ENCODE measurements at regions not wholly inside any gene's neighbourhood (a gene's known extent, or its start where the extent isn't known, plus 50 kb on each side); places are given as distances from the start of the nearest gene placed in this dataset.

DNA sequence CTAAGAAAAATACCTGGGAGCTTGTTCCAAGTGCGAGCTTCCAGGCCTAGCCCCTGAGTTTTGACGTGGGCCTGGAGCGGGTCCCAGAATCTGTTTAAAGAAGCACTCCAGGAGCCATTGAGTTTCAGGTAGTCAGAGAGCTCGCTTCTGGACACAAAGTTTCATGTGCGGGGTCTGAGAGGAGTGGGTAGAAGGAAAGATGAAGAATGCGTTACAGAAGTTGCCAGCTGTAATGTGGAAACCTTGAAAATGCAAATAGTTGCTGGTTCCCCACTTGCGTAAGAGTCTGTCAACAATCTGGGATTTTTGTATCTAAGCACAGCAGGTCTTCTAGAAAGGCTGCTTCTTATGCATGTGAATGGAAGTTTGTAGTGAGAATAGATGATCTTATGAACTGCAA, 77.5 kb upstream of the CLCN4 start:
- POLR2A ChIA-PET: interaction anchor here (0.7 to 0.8 kb wide), 2 partner anchors 12 to 18 kb away, joined by 3 to 5 read pairs; no protein-coding TSS in a partner anchor
- H3K4me2 ChIP-seq (ENCODE audit: low read length): no peak overlapping the region

GRCh38 chrX:10083809-10084208, 73.0 kb upstream of the CLCN4 start:
- BruUV-seq (replicated peaks): no TSS peak
- Histone ChIP-seq H3K4me2 (ENCODE audit: low read length) (peak overlapping the region; percentile 82), H3K36me3 (ENCODE audit: insufficient read depth, low read length) (peaks cover 4% of the 10 kb centered on the region; the same call in 1 of the 2 replicates), H3K27ac (ENCODE audit: low read depth, low read length, poor library complexity, severe bottlenecking) (peak overlapping the region; percentile 82), H3K4me3 (ENCODE audit: low read depth, low read length, poor library complexity, severe bottlenecking) (peak overlapping the region; percentile 44), H3K79me2 (ENCODE audit: insufficient read depth, low read depth, low read length) (peaks cover 4% of the 10 kb centered on the region; the same call in 1 of the 2 replicates), H3K9me3 (ENCODE audit: low read length) (no peaks in the 10 kb centered on the region), H3K9me2 (ENCODE audit: insufficient read depth, low read length) (no peaks in the 10 kb centered on the region), H3K4me1 (ENCODE audit: insufficient read depth, low read length, poor library complexity, severe bottlenecking) (peaks cover 81% of the 10 kb centered on the region), H4K20me1 (ENCODE audit: insufficient read depth, low read length) (no peaks in the 10 kb centered on the region), H2AFZ (ENCODE audit: low read length) (peak overlapping the region; percentile 74; the same call in 1 of the 2 replicates)
- no peak for DNase-seq (ENCODE audit: low spot score)
- TF ChIP-seq EZH2phosphoT487 (IDR thresholded peaks at IDR 0.05; ENCODE audit: borderline replicate concordance, low read depth, low read length): no peak
- TF ChIP-seq, protein P1, sequence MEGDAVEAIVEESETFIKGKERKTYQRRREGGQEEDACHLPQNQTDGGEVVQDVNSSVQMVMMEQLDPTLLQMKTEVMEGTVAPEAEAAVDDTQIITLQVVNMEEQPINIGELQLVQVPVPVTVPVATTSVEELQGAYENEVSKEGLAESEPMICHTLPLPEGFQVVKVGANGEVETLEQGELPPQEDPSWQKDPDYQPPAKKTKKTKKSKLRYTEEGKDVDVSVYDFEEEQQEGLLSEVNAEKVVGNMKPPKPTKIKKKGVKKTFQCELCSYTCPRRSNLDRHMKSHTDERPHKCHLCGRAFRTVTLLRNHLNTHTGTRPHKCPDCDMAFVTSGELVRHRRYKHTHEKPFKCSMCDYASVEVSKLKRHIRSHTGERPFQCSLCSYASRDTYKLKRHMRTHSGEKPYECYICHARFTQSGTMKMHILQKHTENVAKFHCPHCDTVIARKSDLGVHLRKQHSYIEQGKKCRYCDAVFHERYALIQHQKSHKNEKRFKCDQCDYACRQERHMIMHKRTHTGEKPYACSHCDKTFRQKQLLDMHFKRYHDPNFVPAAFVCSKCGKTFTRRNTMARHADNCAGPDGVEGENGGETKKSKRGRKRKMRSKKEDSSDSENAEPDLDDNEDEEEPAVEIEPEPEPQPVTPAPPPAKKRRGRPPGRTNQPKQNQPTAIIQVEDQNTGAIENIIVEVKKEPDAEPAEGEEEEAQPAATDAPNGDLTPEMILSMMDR (conservative IDR thresholded peaks at IDR 0.05; ENCODE audit: low read length): no peak
- ChIA-PET POLR2A (interaction anchor here (0.5 to 2.0 kb wide), 5 partner anchors 11 to 37 kb away, joined by 4 to 9 read pairs (median 6); no protein-coding TSS in a partner anchor), CTCF (ENCODE audit: unreplicated experiment) (no interaction called here)
- intact Hi-C loops (cut with micrococcal nuclease; ENCODE audit: unreplicated experiment): loop anchor here (2.0 kb wide), 1 partner anchor 27 kb away; no protein-coding TSS in a partner anchor

More for the DNA sequence above, 77.5 kb upstream of the CLCN4 start:
- Histone ChIP-seq H3K36me3 (ENCODE audit: insufficient read depth, low read length) (peaks cover 4% of the 10 kb centered on the region; the same call in 1 of the 2 replicates), H3K9me3 (ENCODE audit: low read length) (no peaks in the 10 kb centered on the region), H4K20me1 (ENCODE audit: insufficient read depth, low read length) (no peaks in the 10 kb centered on the region), H3K27ac (ENCODE audit: low read depth, low read length, poor library complexity, severe bottlenecking) (peak overlapping the region; percentile 8), H3K9me2 (ENCODE audit: insufficient read depth, low read length) (no peaks in the 10 kb centered on the region), H3K4me1 (ENCODE audit: insufficient read depth, low read length, poor library complexity, severe bottlenecking) (peaks cover 50% of the 10 kb centered on the region), H2AFZ (ENCODE audit: low read length) (no peak overlapping the region), H3K79me2 (ENCODE audit: insufficient read depth, low read depth, low read length) (peaks cover 1% of the 10 kb centered on the region; the same call in 1 of the 2 replicates), H3K4me3 (ENCODE audit: low read depth, low read length, poor library complexity, severe bottlenecking) (no peak overlapping the region)
- TF ChIP-seq, protein P1 (conservative IDR thresholded peaks at IDR 0.05; ENCODE audit: low read length): no peak
- TF ChIP-seq EZH2phosphoT487 (IDR thresholded peaks at IDR 0.05; ENCODE audit: borderline replicate concordance, low read depth, low read length): no peak
- CTCF ChIA-PET (ENCODE audit: unreplicated experiment): no interaction called here
- DNase-seq (ENCODE audit: low spot score): no peak
- intact Hi-C loops (cut with micrococcal nuclease; ENCODE audit: unreplicated experiment): no loop called here
- no TSS peak for BruUV-seq (replicated peaks)

- H4K20me1 ChIP-seq (ENCODE audit: insufficient read depth, low read length): no peaks in the 10 kb centered on the region
- peaks cover 82% of the 10 kb centered on the region for H3K4me1 ChIP-seq (ENCODE audit: insufficient read depth, low read length, poor library complexity, severe bottlenecking)
- intact Hi-C loops (cut with micrococcal nuclease; ENCODE audit: unreplicated experiment): no loop called here
- TF ChIP-seq EZH2phosphoT487 (IDR thresholded peaks at IDR 0.05; ENCODE audit: borderline replicate concordance, low read depth, low read length): no peak
- TF ChIP-seq, protein P1 (conservative IDR thresholded peaks at IDR 0.05; ENCODE audit: low read length): no peak
- DNase-seq (ENCODE audit: low spot score): peak; percentile 60
- peak overlapping the region; percentile 82 for H3K27ac ChIP-seq (ENCODE audit: low read depth, low read length, poor library complexity, severe bottlenecking)
- H3K36me3 ChIP-seq (ENCODE audit: insufficient read depth, low read length): no peaks in the 10 kb centered on the region; the same call in 1 of the 2 replicates
- peak overlapping the region; percentile 82 for H3K4me2 ChIP-seq (ENCODE audit: low read length)
- no TSS peak for BruUV-seq (replicated peaks)
- H2AFZ ChIP-seq (ENCODE audit: low read length): no peak overlapping the region
- POLR2A ChIA-PET: interaction anchor here (0.6 to 0.8 kb wide), 4 partner anchors 13 to 1693 kb away, joined by 3 to 7 read pairs (median 5); no protein-coding TSS in a partner anchor
- CTCF ChIA-PET (ENCODE audit: unreplicated experiment): interaction anchor here (1.3 kb wide), 1 partner anchor 29 kb away, joined by 3 read pairs; no protein-coding TSS in a partner anchor
- no peaks in the 10 kb centered on the region for H3K9me2 ChIP-seq (ENCODE audit: insufficient read depth, low read length)
- no peaks in the 10 kb centered on the region for H3K9me3 ChIP-seq (ENCODE audit: low read length)
- H3K79me2 ChIP-seq (ENCODE audit: insufficient read depth, low read depth, low read length): peaks cover 4% of the 10 kb centered on the region; the same call in 1 of the 2 replicates
- peak overlapping the region; percentile 37 for H3K4me3 ChIP-seq (ENCODE audit: low read depth, low read length, poor library complexity, severe bottlenecking)
Observed at GRCh38 chrX:10085223-10085622, 71.6 kb upstream of the CLCN4 start.
